ENCODE measurements at regions not wholly inside any gene's neighbourhood (a gene's known extent, or its start where the extent isn't known, plus 50 kb on each side); places are given as distances from the start of the nearest gene placed in this dataset.
"Not testable (repeated sequence)": the region's sequence is repeated elsewhere in the genome, so short reads cannot be mapped to it uniquely, and the experiment has no call there.

DNA sequence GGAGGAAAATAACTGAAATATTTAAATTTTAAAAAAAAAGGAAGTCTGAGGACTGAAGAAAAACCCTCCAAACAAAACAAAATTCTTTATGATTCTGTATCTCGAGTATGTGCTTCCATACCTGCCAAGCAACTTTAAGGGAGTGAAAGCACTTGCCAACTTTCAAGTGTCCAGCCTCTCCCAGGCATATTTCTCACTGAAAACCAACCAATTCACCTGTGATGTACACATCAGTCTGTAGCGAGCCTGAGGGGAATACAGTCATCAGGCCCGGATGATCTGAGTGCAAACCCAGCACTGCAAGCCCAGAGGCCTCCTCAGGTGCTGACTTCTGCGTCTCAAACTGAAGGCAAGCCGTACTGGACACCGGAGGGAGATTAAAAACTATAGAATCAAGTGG, 164.8 kb upstream of the NT5E start:
- DNase-seq (ENCODE audit: low read depth in 3 of 3): no peak

GRCh38 chr6:85283436-85283835, 166.4 kb upstream of the NT5E start:
- no peak for DNase-seq (ENCODE audit: low read depth in 3 of 3)

GRCh38 chr6:85278466-85279035, 171.3 kb upstream of the NT5E start:
- no peak for DNase-seq (ENCODE audit: low read depth in 3 of 3)

DNA sequence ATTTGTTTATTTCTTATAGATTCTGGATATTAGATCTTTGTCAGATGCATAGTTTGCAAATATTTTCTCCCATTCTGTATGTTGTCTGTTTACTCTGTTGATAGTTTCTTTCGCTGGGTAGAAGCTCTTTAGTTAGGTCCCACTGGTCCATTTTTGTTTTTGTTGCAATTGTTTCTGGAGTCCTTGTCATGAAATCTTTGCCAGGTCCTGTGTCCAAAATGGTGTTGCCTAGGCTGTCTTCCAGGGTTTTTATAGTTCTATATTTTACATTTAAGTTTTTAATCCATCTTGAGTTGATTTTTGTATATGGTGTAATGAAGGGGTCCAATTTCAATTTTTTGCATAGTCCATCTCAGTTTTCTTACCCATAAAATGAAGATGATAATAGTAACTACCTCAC, 173.9 kb upstream of the NT5E start:
- not testable (repeated sequence) for DNase-seq (ENCODE audit: low read depth in 3 of 3)

GRCh38 chr6:85275338-85275985, 174.4 kb upstream of the NT5E start:
- DNase-seq (ENCODE audit: low read depth in 3 of 3): no peak

DNA sequence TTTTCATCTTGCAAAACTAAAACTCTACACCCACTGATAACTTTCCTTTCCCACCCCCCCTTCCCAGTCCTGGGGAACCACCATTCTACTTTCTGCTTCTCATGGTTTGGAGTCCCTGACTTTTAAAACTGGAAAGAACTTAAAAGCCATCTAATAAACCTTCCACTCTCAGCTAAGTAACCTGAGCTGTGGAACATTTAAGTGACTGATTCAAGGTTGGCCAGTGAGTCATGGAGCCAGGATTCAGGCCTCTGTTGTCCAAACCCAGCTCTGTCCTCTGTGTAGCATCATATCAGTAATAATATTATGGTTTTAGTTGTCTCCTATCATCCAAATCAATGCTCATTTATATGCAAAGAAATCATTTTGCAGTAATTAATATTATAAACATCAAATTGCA, 176.0 kb upstream of the NT5E start:
- no peak for DNase-seq (ENCODE audit: low read depth in 3 of 3)

- DNase-seq (ENCODE audit: low read depth in 3 of 3): no peak
These were observed 176.8 kb upstream of the NT5E start for GRCh38 chr6:85273046-85273445.

DNA sequence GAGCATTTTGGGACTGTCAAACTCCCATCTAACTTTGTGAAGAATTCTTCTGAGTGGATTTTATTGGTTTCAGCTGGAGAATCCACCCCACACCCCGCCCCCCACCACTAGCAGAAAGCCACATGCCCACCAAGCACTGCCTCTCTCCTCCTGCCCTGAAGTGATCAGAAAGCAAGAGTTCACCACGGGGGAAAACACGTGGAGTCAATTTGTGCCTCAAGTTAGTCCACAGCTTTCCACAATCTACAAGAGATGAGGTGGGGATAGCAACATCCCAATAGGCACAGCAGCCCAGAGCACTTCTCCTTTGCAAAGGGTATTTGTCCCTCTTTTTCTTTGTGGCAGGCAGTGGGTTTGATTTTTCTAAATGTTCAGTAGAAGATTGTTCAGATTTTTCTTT, 177.3 kb upstream of the NT5E start:
- no peak for DNase-seq (ENCODE audit: low read depth in 3 of 3)

- no peak for DNase-seq (ENCODE audit: low read depth in 3 of 3)
These were observed 187.3 kb upstream of the NT5E start for GRCh38 chr6:85262621-85263020.

DNA sequence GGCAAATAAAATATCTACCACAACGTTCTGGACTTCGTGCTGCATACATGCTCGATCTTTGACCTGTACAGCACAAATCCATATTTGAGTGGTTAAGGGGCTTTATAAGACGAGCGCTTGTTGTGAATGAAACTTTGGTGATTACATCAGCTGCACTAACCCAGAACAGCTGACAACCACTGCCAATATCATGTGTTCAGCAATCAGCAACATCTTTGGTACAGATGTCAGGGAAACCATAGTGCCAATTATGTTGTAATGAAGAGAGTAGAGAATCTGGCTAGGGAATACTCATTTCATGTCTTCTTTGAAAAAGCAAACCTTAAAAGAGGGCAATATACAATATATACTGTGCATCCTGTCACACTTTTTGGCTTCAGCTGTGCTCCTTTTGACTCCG, 188.6 kb upstream of the NT5E start:
- DNase-seq (ENCODE audit: low read depth in 3 of 3): no peak

DNA sequence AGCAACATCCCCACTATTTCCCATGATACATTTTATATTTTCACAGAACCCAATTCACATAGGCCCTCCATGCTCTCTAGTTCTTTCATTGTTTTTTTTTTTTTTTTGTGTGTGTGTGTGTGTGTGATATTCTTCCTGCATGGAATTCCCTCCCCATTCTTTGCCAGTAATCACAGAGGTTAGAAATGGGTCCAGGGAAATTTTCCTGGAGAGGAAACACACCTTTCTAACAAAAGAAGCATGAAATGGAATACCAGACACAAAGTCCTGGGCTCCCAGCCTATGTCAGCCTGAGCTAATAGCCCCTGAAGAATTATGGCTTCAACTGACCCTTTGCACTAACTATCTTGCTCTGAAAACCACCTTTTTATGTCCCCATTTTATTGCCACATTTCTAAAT, 194.2 kb upstream of the NT5E start:
- no peak for DNase-seq (ENCODE audit: low read depth in 3 of 3)

DNA sequence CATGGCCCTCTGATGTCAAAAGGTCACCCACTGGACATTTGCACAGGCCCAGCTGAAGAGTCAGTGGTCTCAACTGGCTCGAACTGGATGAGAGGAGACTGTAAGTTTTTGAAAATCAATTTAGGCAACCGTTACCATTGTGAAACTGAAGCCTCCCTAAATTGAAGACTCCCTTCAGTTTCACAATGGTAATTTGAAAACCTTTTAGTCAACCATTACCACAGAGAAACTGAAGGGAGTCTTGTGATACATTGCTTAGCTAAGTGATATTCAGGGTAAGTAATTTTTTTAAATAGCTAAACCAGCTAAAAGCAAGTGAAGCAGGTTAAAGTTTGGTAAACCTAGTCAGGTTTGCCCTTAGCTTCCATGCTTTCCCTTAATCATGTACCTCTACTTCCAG, 197.3 kb upstream of the NT5E start:
- no peak for DNase-seq (ENCODE audit: low read depth in 3 of 3)

- no peak for DNase-seq (ENCODE audit: low read depth in 3 of 3)
These were observed 197.8 kb upstream of the NT5E start for GRCh38 chr6:85252085-85252484.

GRCh38 chr6:85251300-85251699, 198.6 kb upstream of the NT5E start:
- DNase-seq (ENCODE audit: low read depth in 3 of 3): no peak

DNA sequence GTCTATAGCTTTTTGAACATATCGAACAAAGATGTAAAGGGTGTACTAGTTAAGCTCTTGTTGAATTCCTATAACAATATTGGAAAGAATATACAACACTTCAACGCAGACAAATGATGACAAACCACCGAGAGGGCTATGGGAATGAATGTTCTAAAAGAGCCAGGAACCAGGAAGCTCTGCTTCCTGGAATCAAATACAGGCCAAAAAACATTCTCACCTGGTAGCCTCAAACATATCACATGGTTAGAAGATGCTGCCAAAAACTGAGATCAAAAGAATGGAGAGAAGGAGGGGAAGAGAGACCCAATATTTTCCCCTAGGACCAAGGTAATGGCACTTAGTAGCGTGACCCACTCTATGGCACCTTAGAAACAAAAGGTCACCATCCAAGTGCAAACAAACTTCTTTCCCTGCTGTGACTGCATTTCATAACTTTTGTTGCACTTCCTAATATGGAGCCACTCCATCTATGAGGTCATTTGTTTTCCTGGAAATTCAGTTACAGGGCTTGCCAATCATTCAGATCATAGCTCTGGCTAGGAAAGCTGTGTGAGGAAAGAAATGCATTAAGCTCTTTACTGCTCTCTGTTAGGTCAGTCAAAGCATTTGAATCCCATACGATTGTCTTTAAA, 199.2 kb upstream of the NT5E start:
- no peak for DNase-seq (ENCODE audit: low read depth in 3 of 3)

- DNase-seq (ENCODE audit: low read depth in 3 of 3): no peak
These were observed 204.9 kb upstream of the NT5E start for GRCh38 chr6:85245004-85245403.

GRCh38 chr6:85241498-85242052, 208.3 kb upstream of the NT5E start:
- no peak for DNase-seq (ENCODE audit: low read depth in 3 of 3)

- DNase-seq (ENCODE audit: low read depth in 3 of 3): no peak
These were observed 209.0 kb upstream of the NT5E start for GRCh38 chr6:85240787-85241385.

DNA sequence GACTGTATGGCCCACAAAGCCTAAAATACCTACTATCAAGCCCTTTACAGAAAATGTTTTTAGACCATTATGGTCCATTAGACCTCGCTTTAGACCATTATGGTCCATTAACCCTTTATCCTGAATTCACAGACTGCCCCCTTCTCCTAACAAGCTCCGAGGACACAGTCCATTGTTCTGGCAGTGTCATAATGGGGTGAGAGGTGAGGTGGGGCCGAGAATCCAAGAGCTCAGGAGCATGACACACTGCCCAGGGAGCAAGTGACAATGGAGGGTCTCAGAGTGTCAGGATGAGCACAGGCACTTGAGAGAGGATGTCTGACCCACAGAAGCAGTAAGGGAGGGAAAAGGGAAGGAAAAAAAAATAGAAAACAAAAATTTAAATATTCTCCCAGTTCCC, 212.4 kb upstream of the NT5E start:
- DNase-seq (ENCODE audit: low read depth in 3 of 3): no peak

GRCh38 chr6:85236636-85237035, 213.2 kb upstream of the NT5E start:
- no peak for DNase-seq (ENCODE audit: low read depth in 3 of 3)

DNA sequence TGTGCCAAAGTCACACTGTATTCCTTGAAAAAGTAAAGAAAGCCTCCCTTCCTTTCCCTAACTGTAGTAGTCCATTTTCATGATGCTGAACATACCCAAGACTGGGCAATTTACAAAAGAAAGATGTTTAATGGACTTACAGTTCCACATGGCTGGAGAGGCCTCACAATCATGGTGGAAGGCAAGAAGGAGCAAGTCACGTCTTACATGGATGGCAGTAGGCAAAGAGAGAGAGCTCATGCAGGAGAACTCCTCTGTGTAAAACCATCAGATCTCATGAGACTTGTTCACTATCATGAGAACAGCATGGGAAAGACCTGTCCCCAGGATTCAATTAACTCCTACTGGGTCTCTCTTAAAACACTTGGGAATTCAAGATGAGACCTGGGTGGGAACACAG, 222.5 kb upstream of the NT5E start:
- DNase-seq (ENCODE audit: low read depth in 3 of 3): not testable (repeated sequence)

DNA sequence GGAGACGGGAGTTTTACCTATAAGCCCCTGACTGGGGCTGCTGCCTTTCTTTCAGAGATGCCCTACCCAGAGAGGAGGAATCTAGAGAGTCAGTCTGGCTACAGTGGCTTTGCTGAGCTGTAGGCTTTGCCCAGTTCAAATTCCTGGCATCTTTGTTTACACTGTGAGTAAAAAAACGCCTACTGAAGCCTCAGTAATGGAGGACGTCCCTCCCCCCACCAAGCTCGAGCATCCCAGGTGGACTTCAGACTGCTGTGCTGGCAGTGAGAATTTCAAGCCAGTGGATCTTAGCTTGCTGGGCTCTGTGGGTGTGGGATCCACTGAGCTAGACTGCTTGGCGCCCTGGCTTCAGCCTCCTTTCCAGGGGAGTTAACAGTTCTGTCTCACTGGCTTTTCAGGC, 237.1 kb upstream of the NT5E start:
- DNase-seq (ENCODE audit: low read depth in 3 of 3): not testable (repeated sequence)

- DNase-seq (ENCODE audit: low read depth in 3 of 3): no peak
These were observed 254.6 kb upstream of the NT5E start for GRCh38 chr6:85195243-85195642.
